MM.1S (cell line): ENCODE measurements at regions not wholly inside any gene's neighbourhood (a gene's known extent, or its start where the extent isn't known, plus 50 kb on each side); places are given as distances from the start of the nearest gene placed in this dataset.

Source experiments
- CTCF ChIP-seq: fragments of 300-600 bp; sonication (generic); IDR thresholded peaks from 2 replicates; pipeline ENCODE4 v1.5.1; 2016; ENCODE audit warnings: antibody characterized with exemption, low read length, mixed read lengths
- EZH2 ChIP-seq: fragments of 300-600 bp; sonication (generic); optimal IDR thresholded peaks from 2 replicates; pipeline ENCODE3; 2017; ENCODE audit warnings: low read depth, mild to moderate bottlenecking, antibody characterized with exemption, low read length, mixed read lengths

GRCh38 chr5:17895288-17896033, 261.2 kb downstream of the TAF11L14 start:
- TF ChIP-seq CTCF (no peak), EZH2 (no peak)
